ENCODE measurements at regions not wholly inside any gene's neighbourhood (a gene's known extent, or its start where the extent isn't known, plus 50 kb on each side); places are given as distances from the start of the nearest gene placed in this dataset.

GRCh38 chr9:115604831-115605483, 487.0 kb upstream of the TNC start:
- no peak for DNase-seq (ENCODE audit: low spot score)

DNA sequence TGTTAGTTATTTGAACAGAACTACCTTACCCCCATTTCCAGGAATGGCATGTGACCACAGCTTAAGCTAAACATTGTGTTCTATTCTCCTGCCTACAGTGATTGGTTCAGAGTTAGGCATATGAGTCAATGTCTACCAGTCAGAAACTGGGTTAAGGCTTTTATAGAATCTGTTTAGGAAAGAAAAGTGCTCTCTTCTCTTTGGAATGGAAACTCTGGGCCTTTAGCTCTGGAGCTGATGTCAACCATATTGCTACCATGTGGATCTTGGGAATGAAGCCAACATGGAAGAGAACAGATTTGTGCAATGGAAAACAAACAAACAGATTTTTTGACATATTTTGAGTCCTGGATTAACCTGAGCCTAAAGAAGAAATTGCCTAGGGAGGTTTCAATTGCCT, 488.9 kb upstream of the TNC start:
- DNase-seq (ENCODE audit: low spot score), result no peak

- DNase-seq (ENCODE audit: low spot score), result no peak
Measured at GRCh38 chr9:115614326-115614999, 496.5 kb upstream of the TNC start.

- DNase-seq (ENCODE audit: low spot score), result no peak
Measured at GRCh38 chr9:115615000-115615401, 497.0 kb upstream of the TNC start.

- DNase-seq (ENCODE audit: low spot score), result no peak
Measured at GRCh38 chr9:115615821-115616665, 498.1 kb upstream of the TNC start.

DNA sequence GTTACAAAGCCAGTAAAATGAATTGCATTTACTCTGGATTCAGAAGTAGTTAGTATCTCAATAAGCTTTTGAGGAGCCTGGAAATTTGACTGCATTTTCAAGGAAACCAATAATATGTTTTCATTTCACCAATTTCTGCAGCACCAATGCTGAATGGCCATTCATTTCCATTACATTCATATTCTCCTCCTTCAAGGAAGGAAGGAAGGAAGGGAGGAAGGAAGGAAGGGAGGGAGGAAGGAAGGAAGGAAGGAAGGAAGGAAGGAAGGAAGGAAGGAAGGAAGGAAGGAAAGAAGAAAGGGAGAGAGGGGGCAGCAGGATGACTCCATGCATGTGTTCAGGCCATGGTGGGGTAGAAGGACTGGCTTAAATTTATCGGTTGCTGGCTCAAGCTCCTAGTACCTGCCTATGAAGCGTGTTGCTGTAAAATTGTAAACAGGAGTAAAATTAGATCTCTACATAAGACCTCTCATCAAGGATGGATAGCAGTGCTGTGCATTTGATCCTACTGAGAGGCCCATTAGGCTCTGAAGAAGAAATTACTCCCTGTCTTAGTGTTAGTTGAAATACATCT, 498.8 kb upstream of the TNC start:
- no peak for DNase-seq (ENCODE audit: low spot score)

GRCh38 chr9:115625251-115625650, 507.3 kb upstream of the TNC start:
- DNase-seq (ENCODE audit: low spot score), result no peak

- no peak for DNase-seq (ENCODE audit: low spot score)
Measured at GRCh38 chr9:115625954-115626353, 508.0 kb upstream of the TNC start.

GRCh38 chr9:115627511-115627910, 509.6 kb upstream of the TNC start:
- DNase-seq (ENCODE audit: low spot score), result no peak

DNA sequence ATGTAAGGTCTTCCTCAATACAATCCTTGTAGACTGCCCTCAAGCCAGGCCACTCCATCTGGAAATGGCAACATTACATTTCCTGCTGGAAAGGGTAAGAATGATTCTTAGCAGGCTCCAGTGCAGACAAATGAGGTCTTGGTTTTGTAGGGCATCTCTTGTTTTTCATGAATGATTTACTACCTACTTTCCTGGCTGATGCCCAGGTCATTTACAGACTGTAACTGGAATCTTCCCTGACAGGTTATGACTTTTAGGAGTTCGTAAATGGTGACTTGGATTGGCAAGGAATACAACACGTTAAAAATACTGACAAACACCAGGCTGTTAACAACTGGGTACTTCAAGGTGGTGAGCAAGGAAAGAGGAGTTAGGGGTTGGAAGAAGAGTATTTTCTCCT, 510.5 kb upstream of the TNC start:
- DNase-seq (ENCODE audit: low spot score), result no peak

DNA sequence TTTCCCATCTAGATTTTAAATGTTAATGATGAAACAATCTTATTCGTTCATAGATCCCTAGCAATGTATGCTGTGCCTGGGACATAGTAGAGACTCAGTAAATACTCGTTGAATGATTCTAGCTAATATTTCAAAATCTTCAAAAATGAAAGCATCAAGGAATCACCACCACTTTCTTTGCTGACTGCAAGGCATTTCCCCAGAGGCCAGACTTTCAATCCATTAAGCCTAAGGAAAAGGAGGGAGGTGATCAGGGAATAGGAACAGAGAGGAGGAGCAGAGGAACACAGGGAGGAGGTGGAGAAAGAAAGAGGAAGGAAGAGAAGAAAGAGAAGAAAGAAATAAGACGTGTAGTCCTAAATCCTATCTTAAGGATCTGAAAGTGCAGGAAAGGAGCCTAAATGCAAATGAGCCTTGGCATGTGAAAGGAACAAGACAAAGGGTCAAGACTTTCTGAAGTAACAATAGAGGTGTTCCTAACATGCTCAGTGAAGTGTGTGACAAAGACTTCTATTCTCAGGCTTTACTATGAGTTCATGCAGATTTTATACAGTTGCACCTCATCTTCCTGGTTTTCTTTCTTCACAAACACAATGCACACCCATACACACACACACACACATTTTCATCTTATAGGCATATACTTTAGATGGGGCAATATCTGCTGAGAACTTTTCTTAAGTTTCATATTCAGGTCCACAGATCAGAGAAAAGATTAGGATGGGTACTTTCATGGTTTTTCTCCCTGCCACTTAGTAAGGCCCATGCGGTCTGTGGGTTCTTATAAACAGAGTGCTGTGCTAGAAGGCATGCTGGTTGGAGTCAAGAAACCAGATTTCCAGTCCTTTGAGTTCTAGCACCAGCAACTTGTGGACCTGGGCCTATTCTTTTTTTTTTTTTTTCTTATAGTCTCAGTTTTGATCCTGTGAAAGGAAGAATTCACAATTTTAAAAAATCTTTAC, 512.2 kb upstream of the TNC start:
- no peak for DNase-seq (ENCODE audit: low spot score)

DNA sequence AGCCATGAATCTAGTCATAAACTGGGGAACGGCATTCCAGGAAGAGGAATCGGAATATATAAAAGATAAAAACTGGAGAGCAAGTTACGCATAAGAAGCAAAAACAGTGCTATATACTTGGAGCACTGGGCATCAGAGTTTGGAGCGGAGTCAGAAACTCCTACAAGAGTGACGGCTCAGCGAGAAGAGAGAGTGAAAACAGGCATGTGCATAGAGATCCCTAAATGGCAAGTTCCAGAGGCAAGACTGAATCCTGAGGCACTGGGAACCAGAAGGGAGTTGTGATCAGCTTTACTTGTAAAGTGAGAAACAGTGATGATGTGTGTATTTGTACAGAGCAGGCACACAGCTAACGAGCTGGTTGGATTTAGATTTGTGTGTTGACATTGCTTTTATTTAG, 514.4 kb upstream of the TNC start:
- DNase-seq (ENCODE audit: low spot score), result no peak

GRCh38 chr9:115633104-115633503, 515.1 kb upstream of the TNC start:
- no peak for DNase-seq (ENCODE audit: low spot score)

GRCh38 chr9:115635680-115636383, 517.8 kb upstream of the PAPPA start:
- DNase-seq (ENCODE audit: low spot score), result no peak

DNA sequence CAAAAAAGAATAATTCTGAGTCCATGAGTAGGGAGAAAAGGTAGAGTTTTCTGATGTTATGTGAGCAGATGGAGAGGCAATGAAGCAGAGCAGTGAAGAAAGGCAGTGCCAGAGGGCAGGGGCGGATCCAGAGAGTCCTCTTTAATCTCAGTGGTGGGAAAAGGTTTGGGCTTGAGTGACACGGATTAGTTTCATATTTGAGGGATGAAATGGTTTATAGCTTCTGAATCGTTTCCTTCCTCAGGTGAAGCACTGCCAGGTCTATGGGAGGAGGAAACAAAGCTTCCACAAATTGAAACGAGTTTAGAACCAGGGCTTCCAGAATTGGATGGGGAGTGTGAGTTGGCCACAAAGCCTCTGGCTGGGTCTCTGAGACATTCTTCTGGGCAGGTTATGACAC, 517.0 kb upstream of the PAPPA start:
- DNase-seq (ENCODE audit: low spot score), result no peak

- DNase-seq (ENCODE audit: low spot score), result no peak
Measured at GRCh38 chr9:115637661-115638060, 515.9 kb upstream of the PAPPA start.

DNA sequence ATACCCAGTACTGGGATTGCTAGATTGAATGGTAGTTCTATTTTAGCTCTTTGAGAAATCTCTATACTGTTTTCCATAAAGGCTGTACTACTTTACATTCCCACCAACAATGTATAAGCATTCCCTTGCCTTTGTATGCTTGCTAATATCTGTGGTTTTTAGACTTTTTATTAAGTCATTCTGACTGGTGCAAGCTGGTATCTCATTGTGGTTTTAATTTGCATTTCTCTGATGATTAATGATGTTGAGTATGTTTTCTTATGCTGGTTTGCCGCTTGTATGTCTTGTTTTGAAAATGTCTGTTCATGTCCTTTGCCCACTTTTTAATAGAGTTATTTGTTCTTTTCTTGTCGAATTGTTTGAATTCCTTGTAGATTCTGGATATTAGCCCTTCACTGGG, 512.7 kb upstream of the PAPPA start:
- DNase-seq (ENCODE audit: low spot score), result no peak

DNA sequence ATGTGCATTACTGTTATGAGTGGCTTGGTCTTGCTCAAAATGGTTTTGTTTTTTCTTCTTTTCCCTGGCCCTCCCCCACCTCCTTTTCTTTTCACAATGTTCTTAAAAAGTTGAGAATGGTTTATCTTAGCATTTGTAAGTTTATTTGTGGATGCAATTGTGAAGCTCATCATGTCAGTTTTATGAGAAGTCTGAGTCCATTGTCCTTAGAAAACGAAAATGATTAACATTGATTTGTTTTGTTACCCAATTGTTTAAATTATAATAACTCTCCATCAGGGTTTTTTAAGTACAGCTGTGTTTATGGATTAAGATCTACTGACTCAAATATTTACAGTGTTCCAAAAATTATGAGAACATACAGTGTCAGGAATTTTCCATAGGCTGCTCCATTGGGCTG, 511.3 kb upstream of the PAPPA start:
- no peak for DNase-seq (ENCODE audit: low spot score)

GRCh38 chr9:115643948-115644727, 509.5 kb upstream of the PAPPA start:
- DNase-seq (ENCODE audit: low spot score), result no peak

- DNase-seq (ENCODE audit: low spot score), result no peak
Measured at GRCh38 chr9:115649991-115650472, 503.6 kb upstream of the PAPPA start.

Measured in SK-N-DZ (cell line).